Stimulated activated CD8-positive, alpha-beta memory T cell treated with anti-CD3 and anti-CD28 coated beads, Interleukin-12 subunit alpha, Interleukin-12 subunit beta, amount 100 ng/mL, for 24 hours (primary cell): ENCODE measurements at regions not wholly inside any gene's neighbourhood (a gene's known extent, or its start where the extent isn't known, plus 50 kb on each side); places are given as distances from the start of the nearest gene placed in this dataset.
"Not testable (repeated sequence)": the region's sequence is repeated elsewhere in the genome, so short reads cannot be mapped to it uniquely, and the experiment has no call there.

Experiments
- DNase-seq: peaks from one replicate; pipeline ENCODE4 v3.0.0-alpha.2; 2020; ENCODE audit errors: extremely low read depth

DNA sequence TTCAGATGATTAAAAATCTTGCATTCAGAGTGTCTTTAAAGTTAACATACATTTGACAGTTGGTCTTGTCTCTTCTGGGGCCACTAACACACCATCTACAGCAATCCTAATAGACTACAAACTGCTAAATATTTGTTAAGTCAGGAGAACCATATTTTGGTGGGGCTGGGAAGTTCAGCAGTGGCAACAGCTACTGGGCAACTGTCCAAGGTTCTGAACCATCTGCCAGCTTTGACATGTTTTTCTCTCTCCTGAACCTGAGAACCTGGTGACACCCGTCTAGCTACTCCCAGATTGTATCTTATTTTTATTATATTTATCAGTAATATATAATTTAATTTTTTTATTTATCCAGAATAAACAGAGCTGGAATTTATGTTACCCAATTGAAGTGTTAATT lies 199.0 kb upstream of the DPYD start:
- no peak for DNase-seq

DNA sequence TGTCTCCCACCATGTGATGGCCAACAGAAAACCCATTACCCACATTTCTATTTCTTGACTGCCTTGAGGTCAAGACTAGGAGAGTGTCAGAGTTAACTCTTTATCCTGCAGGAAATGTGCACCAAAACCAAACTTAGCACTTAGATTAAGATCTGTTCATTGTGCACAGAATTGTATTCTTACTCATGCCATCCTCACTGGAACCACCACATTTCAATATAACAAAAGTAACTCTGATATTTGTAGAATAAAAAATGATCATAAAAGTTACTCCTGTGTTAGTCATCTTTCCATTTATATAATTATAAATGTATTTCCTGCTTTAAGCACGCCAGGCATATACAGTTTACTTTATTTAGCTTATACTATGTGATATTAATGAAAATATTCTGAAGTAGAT lies 193.0 kb upstream of the DPYD start:
- DNase-seq, result no peak

DNA sequence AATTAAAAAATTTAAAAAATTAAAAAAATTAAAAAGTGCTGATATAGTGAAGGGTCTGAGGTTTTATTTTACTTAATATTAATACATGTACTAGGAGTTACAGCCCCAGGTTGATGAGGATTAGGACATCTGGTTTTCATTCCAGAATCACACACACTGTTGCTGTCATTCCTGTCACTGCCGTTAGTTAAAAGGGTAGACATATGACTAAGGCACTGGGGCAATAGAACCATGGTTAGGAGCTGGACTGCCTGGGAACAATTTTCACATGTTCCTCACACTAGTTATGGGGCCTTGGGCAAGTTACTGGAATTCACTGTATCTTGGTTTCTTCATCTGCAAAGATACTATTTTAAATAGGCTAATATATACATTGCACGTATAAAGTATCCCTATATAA lies 191.8 kb upstream of the DPYD start:
- no peak for DNase-seq

DNA sequence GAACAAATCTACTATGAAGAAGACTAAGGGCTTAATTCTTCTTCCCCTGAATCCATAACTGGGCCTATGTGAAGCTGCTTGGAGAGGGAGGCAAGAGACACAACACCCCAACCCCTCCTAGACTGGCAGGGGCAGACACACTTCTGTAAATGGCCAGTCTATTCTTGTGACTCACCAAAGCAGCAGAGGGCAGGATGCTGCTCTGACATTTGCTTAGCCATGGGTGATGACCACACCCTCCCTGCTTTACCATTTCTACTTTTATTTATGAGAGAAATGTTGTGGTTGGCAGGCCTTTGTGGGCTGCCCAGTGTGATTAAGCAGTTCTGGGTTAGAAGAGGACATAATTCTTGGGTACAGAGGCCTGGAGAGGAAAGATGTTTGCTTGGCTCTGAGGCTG lies 189.8 kb upstream of the DPYD start:
- no peak for DNase-seq

DNA sequence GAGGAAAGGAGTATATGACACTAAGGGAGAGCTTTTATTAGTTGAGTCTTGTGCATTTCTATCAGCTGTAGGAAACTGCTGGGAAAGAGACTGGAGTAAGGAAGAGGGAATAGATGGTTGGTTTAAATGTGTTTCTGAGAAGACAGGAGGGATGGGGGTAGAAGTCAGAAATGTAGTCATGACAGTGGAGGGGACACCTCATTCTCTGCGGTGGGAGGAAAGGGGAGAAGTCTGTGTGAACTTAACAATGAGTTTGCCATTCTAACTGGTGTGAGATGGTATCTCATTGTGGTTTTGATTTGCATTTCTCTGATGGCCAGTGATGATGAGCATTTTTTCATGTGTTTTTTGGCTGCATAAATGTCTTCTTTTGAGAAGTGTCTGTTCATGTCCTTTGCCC lies 187.5 kb upstream of the DPYD start:
- DNase-seq, result not testable (repeated sequence)

DNA sequence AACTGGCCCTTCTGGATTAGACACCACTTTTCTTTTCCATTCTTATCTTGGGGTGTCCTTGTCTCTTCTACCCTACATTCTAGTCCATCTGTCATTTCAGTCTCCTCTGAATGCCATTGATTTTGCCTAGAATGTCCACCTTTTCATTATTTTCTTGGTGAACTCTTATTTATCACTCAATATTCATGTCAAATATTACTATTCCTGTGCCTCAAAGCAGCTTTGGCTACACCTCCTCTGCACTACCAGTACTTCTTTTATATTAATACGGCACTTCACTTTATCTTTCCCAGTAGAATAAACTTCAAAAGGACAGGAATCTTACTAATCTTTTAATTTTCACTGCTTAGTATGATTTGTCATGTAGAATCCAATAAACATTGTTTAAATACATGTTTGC lies 186.4 kb upstream of the DPYD start:
- DNase-seq, result no peak

DNA sequence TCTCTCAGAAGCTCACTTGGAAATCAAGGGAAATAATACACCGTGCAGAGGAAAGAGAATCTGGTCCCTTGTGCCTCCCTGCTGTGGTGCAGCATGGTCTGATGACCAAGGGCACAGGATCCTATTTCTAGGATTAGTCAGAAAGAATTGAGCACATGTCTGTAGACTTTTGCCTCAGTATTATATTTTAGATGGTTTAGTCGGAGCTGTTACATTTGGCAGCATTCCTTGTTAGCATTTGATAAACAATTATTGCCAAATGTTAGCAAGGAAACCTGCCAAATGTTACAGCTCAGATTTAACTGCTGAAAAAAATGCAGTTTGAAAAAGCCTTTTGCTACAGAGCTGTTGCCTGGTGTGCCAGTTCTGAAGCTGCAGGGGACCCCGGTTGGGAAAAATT lies 183.5 kb upstream of the DPYD start:
- no peak for DNase-seq

DNA sequence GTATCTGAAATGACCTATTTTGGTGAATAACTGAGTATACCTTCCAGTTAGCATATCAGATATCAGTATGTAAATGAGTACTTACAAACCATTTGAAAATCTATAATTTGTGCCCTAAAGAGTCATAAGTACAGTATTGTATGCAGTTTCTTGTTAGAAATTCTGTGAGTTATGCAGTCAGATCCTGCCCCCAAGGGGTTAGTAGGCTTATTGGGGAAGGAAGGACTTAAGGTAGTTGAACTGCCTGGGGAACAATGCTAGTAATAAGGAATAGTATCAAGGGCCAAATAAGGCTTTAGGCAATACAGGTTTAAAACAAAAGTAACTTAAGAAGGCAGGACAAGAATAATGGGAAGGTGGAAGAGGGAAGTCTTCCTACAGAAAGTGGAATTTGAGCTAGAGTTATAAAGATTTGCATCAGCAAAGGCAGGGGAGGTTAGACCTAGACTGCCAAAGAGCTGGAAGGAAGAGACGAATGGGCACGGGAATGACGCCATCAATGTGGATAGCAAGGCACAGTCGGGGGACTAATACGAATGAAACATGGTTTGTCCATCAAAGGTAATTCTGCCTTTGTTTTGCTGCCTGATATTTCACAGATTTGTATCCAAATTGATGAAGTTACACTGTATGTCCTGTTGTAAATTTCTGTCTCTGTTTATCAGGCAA lies 182.9 kb upstream of the DPYD start:
- no peak for DNase-seq

DNA sequence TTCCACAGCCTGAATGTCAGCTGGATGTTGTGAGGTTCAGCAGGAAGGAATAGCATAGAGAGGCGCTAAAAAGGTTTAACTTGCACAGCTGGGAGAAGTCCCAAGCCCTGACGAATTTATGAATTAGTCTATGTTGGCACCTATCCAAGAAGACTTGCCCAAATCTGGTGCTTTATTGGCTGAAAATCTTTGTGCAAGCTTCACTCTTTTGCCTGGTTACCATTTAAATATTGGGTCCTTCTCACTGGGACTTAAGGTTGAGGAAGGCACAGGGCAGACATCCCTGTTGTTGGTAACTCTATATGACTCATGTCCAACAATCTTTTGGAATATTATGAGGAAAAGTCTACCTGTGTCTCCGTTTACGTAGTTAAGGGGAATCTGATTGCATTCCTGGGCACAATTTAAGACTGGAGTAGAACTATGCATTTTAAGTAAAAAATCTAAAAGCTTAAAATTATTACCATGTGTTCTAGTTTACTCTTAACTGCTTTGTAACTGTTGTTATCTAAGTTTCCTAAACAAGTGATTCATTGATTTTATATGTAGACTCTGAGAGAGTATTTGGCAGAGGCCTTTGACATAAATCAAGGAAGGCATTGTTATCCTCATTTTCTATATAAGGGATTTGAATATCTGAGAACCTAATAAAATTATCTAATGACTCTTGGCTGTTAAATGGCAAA lies 181.7 kb upstream of the DPYD start:
- DNase-seq, result no peak

DNA sequence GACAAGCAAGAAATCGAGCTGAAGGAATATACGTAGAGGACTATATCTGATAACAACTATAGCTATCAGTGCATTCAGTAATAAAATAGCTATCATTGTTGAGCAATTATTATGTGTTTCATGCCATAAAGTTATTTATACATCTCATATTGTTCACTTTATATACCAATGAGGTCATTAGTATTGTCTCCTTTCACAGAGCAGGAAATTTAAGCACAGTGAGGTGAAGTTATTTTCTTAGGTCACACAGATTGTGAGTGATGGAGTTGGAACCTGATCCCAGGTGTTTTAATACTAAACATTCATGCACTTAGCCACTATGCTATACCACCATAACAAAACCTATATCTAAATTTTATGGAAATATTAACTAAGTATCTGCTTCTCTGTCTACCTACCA lies 180.5 kb upstream of the DPYD start:
- no peak for DNase-seq

DNA sequence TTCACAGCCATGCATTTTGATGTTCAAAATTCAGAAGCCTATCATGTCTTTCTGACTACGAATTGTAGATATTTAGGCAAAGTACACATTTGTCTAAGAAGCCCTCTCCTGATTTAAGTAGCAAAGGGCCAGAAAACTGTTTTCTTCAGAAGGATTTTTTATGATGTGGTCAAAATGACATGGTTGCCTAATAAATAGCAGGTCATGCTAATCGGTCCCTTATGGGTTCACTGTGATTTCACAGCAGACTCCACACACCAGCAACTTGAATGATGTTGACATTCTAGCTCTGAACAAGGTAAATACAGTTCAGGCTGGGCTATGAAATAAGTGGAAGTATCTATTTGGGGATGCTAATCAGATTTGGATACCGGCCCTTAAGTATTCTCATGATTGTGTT lies 178.7 kb upstream of the DPYD start:
- no peak for DNase-seq

DNA sequence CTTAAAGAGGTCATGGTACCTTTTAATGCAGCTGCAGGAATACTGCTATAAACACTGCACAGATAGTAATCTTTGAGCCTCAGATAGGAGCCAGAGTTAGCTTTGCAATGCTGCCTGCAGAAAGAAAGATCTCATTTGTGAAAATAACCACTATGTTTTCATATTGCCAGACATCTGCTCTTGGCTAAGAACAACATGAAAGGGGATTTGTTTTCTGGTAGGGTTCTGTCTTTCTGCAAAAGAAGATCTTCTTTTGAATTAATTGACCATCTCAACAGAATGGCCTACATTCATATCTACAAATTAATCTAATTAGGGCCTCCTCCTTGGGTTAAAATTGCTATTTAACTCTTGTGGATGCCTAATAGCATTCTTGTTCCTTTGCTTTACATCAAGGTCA lies 177.6 kb upstream of the DPYD start:
- no peak for DNase-seq

DNA sequence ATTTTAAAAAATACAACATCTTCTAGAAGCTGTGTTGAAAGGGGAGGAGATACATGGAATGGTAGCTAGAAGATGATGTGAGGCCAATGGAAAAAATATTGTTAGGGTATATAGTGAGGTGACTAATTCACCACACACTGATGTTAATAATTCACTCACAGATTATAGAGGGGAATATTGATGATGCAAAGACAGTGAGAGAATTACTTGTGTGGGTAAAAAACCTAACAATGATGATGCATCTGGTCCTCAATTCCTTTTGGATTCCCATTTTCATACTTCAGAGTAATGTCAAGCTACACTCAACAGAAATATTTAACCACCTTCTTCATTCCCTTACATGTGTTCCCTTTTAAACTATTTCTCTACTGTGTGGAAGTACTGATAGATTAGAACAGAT lies 169.5 kb upstream of the DPYD start:
- DNase-seq, result no peak

DNA sequence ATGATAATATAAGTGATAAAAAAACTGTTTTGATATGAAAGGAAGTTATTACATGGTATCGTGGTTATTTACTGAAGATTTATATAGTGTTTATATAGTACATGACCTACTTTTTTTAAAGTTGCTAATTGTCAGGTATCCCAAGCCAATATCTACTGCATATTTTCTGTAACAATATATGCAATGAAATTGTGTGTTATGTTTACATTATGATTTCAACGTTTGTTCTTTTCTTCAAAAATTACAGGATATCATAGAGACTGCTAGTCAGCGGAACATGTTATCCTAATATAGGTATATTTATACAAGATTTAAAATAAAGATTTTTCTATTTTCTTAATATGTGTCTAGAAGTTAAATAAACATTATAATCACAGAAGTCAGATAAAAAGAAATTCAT lies 167.5 kb upstream of the DPYD start:
- no peak for DNase-seq

DNA sequence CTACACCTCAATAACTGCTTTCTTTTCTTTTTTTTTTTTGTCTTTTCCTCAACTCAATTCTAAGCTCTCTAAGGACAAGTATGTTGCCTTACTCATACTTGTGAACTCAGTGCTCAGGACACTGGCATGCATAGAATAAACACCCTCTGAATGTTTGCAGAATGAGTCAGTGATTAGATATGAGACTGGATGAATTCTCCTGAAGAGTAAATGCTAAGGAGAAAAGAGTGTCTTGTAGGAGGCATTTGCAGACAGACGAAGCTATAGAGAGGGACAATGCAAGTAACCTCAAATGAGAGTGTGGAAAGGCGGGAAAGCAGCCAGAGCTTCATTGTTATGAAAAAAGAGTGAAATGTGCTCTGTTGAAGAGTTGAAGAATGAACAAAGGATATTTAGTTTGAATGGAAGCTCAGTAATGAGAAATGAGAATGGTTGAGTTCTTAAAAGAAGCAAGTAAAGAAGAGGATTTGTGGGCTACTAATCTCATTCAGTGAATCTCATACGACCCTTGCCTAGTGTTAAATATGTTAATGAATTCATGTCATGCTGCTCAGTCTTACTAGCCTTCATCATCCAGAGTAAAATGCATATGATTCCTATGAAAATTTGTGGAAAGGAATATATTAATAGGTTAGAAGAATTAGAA lies 166.1 kb upstream of the DPYD start:
- no peak for DNase-seq

DNA sequence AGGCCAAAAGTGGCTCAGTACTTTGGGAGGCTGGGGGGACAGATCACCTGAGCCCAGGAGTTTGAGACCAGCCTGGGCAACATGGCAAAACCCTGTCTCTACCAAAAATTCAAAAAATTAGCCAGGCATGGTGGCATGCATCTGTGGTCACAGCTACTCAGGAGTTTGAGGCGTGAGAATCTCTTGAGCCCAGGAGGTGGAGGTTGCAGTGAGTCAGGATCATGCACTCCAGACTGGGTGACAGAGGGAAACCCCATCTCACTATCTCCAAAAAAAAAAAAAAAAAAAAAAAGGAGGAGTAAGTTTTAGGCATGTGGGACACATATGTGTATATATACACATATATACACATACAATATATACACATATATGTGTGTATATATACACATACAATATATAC lies 165.3 kb upstream of the DPYD start:
- no peak for DNase-seq

DNA sequence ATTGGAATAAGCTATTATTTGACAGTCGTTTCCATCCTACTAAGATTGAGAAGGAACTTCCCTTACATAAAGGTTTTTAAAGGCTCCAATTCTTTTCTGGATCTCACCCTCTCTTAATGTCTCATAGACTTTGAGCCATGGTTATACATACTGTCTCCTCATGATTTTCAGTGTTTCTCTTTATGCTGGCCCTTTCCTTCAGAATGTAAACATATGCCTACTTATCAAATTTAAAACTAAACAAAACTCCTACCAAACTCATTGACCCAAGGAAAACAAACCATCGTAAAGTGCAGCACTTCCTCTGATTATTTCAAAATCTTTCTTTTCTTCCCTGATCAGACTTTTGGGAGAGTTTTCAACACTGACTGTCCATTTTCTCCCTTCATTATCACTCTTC lies 163.4 kb upstream of the DPYD start:
- no peak for DNase-seq

DNA sequence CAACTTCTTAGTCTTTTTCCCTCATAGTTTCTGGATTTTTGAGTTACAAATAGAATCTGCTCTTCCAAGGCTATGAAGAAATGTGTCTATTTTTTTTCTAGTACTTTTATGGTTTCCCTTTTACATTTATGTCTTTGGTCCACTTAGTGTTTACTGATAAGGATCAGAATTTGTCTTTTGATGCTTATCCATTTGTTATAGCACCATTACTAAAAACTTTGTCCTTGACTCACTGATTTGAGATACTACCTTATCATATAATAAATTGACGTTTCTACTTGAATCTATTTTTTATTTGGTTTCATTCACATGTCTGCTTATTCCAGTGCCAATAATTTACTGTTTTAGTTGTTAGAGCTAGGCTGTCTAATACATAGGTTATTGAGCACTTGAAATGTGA lies 161.1 kb upstream of the DPYD start:
- no peak for DNase-seq

DNA sequence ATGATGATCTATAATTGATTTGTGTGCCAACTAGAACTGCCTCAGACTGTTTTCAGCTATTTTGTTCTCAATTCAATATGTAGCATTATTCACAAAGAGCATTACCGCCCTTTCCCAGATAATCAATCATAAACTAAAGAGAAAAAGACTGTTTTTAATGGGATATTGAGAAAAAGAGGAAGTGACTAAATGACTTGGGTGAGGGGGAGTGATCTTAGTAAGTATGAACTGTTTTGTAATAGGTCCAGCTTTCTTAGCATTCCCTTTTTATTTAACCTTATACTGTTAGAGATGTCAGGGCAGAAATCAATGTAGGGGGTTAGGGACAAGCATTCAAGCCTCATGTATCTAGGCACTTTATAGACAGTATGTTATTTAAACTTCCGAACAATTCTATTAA lies 157.8 kb upstream of the DPYD start:
- no peak for DNase-seq

DNA sequence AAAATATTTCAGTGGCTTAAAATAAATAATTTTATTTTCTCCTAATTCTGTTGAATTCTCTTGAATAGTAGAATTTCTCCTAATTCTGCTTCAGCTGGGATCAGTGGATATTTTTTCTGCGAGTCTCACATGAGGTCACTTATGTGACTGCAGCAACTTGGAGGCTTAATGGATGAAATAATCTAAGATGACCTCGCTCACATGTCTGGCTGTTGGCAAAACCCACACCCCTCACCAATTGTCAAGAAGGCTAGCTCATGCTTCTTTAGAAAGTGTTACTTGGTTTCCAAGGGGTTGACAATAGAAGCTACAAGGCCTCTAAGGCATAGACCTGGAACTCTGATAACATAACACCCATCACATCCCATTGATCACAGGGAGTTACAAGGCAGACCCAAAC lies 156.9 kb upstream of the DPYD start:
- no peak for DNase-seq

DNA sequence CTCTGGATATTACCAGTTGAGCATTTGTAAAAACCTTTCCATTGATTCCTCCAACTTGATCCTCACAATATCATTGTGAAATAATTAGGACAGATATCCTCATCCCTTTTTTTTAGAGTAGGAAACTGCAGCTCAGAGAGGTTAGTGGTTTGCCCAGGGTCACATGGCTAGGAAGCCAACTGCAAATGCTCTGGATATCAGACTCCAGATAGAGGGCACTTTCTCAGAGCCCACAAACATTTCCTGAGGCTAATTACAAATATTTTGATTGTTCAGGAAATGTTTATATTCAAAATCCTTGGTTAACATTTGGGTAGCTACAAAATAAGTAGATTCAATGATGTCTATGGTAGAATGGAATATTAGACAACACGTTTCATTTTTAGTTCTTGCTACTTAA lies 154.8 kb upstream of the DPYD start:
- no peak for DNase-seq

DNA sequence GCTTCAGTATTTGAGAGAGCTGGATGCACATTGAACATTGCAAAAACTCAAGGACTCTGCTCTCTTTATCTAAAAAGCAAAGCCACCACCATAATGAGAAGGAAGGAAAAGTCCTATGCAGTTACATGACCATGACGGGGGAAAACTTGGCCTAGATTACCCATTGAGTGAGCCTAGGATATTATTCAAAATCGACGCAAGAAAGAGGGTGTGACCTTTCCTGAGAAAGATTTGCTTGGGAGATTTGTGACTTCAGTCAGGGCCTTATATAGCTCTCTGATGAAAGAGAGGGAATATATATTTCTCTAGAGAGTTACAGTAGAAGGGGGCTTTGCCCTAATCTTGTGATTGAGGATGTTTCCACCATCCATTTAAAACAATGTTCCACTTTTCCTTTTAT lies 153.0 kb upstream of the DPYD start:
- no peak for DNase-seq

DNA sequence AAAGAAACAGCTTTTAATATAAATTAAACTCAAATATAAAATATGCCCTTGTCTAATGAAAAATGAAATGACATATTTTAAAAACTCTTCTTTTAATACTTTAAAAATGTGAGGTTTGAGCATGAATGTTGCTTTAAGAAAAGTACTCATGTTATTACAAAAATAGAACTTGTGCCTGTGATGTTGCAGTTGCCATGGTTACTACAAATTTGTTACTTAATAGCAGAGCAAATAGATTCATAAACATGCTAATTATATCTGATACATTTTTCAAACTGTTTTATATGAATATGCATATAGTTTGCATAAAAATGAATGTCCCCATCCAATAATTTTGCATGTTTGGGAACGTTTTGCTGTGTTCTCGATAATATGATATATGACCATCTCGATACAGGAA lies 152.3 kb upstream of the DPYD start:
- no peak for DNase-seq

DNA sequence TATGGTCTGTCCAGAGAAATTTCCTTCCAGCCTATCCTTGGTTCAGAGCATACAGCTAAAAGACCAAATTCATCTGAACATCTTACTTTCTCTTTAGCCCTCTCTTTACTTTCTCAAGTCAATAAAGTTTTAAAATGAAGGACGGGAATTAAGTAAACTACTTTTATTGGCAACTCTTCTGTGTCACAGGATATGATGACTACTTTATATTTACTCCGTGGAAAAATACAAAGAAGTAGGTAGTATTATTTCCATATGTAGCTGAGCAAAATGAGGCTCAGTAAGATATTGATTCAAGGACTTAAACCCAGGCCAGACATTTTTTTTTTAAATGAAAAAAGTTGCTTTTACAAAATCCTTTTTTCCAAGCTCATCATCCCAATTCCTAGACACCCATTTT lies 151.2 kb upstream of the DPYD start:
- DNase-seq, result no peak
